ENCODE measurements at regions not wholly inside any gene's neighbourhood (a gene's known extent, or its start where the extent isn't known, plus 50 kb on each side); places are given as distances from the start of the nearest gene placed in this dataset.

DNA sequence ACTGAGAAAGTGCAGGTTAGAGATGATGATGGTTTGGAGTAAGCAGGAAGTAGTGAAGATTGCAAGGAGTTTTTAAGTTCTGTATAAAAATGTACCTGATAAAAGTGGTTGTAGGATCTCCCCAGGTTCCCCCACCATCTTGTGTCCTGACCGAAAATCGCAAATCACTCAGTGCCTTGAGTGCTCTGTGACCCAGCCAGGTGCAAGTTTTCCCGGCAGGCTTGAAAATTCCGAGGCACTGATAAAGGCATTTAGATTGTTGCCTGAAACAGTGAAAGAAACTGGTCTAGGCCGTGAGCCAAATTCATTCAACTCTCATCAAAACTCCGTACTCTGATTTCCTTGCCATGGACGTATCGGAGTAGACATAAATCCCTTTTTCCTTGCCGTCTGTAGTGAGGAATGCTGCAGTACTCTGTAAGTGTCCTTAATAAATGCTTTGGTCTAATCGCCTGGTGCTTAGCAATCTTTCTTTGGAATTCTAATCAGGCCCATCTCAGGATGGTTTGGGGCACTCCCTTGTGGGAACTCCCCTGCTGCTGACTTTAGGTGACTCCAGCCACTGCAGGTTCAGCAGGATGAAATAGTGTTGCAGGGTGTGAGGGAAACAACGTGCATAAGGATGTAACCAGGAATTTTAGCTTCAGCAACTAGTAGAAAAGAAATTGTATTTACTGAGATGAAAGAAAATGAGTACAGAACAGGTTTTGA, 1199.8 kb upstream of the MAP3K7 start:
- H3K36me3 ChIP-seq: no peaks in the 10 kb centered on the region
- 61 to 62% methylated on average over 11 of the region's 11 CpGs for WGBS, 2 donors
- H3K27me3 ChIP-seq: no peaks in the 10 kb centered on the region
- TF ChIP-seq, protein P1, sequence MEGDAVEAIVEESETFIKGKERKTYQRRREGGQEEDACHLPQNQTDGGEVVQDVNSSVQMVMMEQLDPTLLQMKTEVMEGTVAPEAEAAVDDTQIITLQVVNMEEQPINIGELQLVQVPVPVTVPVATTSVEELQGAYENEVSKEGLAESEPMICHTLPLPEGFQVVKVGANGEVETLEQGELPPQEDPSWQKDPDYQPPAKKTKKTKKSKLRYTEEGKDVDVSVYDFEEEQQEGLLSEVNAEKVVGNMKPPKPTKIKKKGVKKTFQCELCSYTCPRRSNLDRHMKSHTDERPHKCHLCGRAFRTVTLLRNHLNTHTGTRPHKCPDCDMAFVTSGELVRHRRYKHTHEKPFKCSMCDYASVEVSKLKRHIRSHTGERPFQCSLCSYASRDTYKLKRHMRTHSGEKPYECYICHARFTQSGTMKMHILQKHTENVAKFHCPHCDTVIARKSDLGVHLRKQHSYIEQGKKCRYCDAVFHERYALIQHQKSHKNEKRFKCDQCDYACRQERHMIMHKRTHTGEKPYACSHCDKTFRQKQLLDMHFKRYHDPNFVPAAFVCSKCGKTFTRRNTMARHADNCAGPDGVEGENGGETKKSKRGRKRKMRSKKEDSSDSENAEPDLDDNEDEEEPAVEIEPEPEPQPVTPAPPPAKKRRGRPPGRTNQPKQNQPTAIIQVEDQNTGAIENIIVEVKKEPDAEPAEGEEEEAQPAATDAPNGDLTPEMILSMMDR (IDR thresholded peaks at IDR 0.05): no peak
- TF ChIP-seq POLR2A (IDR thresholded peaks at IDR 0.05): no peak
- no peak overlapping the region for H3K4me3 ChIP-seq (replicated peaks in 1 of 3)
- H3K27ac ChIP-seq: no peak overlapping the region
- DNase-seq: no peak
- no peaks in the 10 kb centered on the region for H3K9me3 ChIP-seq
- no peaks in the 10 kb centered on the region for H3K4me1 ChIP-seq
- intact Hi-C loops (cut with DNase I): no loop called here

DNA sequence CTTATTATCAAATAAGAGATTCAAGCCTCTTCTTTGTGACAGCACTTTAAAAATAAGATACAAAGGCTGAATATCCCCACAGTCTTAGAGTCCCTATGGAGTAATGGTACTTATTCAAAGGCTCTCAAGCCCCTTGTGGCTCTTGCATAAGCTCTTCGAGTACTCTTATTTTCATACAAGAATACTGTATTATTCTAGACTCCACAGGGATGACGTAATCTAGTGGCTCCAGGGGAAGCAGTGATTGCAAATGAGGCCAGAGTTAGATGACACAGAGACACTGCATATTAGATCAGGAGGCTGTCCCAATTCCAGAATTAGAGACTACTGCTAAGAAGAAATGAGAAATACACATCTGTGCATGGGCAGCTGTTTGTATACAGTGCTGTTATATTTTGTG, 1195.9 kb upstream of the MAP3K7 start:
- H3K27ac ChIP-seq: no peak overlapping the region
- intact Hi-C loops (cut with DNase I): no loop called here
- no peaks in the 10 kb centered on the region for H3K4me1 ChIP-seq
- no peak for DNase-seq
- 32 to 49% methylated on average over 2 of the region's 2 CpGs for WGBS, 2 donors
- TF ChIP-seq, protein P1 (IDR thresholded peaks at IDR 0.05): no peak
- TF ChIP-seq POLR2A (IDR thresholded peaks at IDR 0.05): no peak
- no peaks in the 10 kb centered on the region for H3K27me3 ChIP-seq
- no peaks in the 10 kb centered on the region for H3K36me3 ChIP-seq
- no peak overlapping the region for H3K4me3 ChIP-seq (replicated peaks in 1 of 3)
- H3K9me3 ChIP-seq: no peaks in the 10 kb centered on the region

GRCh38 chr6:91781946-91782345, 1195.1 kb upstream of the MAP3K7 start:
- no peak for TF ChIP-seq POLR2A (IDR thresholded peaks at IDR 0.05)
- TF ChIP-seq, protein P1 (IDR thresholded peaks at IDR 0.05): no peak
- Histone ChIP-seq H3K4me1 (no peaks in the 10 kb centered on the region), H3K4me3 (replicated peaks in 1 of 3) (no peak overlapping the region), H3K27me3 (no peaks in the 10 kb centered on the region), H3K36me3 (no peaks in the 10 kb centered on the region), H3K9me3 (no peaks in the 10 kb centered on the region), H3K27ac (no peak overlapping the region)
- no peak for DNase-seq
- 64 to 65% methylated on average over 3 of the region's 3 CpGs for WGBS, 2 donors
- intact Hi-C loops (cut with DNase I): no loop called here

DNA sequence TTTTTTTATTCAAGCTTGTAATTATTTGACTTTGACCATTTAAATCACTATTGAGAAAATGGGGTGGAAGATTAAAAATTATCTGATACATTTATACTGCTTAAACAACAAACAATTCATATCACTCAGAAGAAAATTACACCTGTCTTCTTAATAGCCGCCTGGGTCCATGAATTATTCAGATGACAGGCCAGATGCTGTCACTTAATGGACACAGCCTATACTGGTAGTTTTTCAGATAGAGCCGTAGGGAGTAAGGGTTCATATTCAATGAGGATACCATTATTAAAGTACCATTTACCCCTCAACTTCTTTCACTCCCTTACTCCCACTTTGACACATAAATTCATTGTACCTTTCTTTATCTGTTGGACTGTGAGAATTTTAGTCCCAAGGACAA, 1193.4 kb upstream of the MAP3K7 start:
- Histone ChIP-seq H3K4me1 (no peaks in the 10 kb centered on the region), H3K9me3 (no peaks in the 10 kb centered on the region), H3K27ac (no peak overlapping the region), H3K27me3 (no peaks in the 10 kb centered on the region), H3K36me3 (no peaks in the 10 kb centered on the region), H3K4me3 (replicated peaks in 1 of 3) (no peak overlapping the region)
- intact Hi-C loops (cut with DNase I): no loop called here
- no peak for DNase-seq
- TF ChIP-seq, protein P1 (IDR thresholded peaks at IDR 0.05): no peak
- TF ChIP-seq POLR2A (IDR thresholded peaks at IDR 0.05): no peak
- 87 to 95% methylated on average over 2 of the region's 2 CpGs for WGBS, 2 donors

- intact Hi-C loops (cut with DNase I): no loop called here
- no peaks in the 10 kb centered on the region for H3K36me3 ChIP-seq
- TF ChIP-seq, protein P1 (IDR thresholded peaks at IDR 0.05): no peak
- no peak for TF ChIP-seq POLR2A (IDR thresholded peaks at IDR 0.05)
- H3K4me1 ChIP-seq: no peaks in the 10 kb centered on the region
- no peak for DNase-seq
- 59 to 68% methylated on average over 1 of the region's 1 CpG for WGBS, 2 donors
- H3K27me3 ChIP-seq: no peaks in the 10 kb centered on the region
- H3K9me3 ChIP-seq: no peaks in the 10 kb centered on the region
- no peak overlapping the region for H3K27ac ChIP-seq
- H3K4me3 ChIP-seq (replicated peaks in 1 of 3): no peak overlapping the region
Observed at GRCh38 chr6:91761621-91762020, 1174.7 kb upstream of the MAP3K7 start.

All from thyroid gland (tissue), 4 donors.